ENCODE measurements at regions not wholly inside any gene's neighbourhood (a gene's known extent, or its start where the extent isn't known, plus 50 kb on each side); places are given as distances from the start of the nearest gene placed in this dataset.

- no peak overlapping the region for H3K4me3 ChIP-seq (replicated peaks; ENCODE audit: low read depth, low read length)
- TF ChIP-seq, protein P1, sequence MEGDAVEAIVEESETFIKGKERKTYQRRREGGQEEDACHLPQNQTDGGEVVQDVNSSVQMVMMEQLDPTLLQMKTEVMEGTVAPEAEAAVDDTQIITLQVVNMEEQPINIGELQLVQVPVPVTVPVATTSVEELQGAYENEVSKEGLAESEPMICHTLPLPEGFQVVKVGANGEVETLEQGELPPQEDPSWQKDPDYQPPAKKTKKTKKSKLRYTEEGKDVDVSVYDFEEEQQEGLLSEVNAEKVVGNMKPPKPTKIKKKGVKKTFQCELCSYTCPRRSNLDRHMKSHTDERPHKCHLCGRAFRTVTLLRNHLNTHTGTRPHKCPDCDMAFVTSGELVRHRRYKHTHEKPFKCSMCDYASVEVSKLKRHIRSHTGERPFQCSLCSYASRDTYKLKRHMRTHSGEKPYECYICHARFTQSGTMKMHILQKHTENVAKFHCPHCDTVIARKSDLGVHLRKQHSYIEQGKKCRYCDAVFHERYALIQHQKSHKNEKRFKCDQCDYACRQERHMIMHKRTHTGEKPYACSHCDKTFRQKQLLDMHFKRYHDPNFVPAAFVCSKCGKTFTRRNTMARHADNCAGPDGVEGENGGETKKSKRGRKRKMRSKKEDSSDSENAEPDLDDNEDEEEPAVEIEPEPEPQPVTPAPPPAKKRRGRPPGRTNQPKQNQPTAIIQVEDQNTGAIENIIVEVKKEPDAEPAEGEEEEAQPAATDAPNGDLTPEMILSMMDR (IDR thresholded peaks at IDR 0.05; ENCODE audit: low read depth, low read length, missing control alignments) = no peak
- no peak for DNase-seq (ENCODE audit: extremely low read depth, low read depth)
Observed at GRCh38 chr11:28504555-28505110, 396.4 kb downstream of the METTL15 start.

DNA sequence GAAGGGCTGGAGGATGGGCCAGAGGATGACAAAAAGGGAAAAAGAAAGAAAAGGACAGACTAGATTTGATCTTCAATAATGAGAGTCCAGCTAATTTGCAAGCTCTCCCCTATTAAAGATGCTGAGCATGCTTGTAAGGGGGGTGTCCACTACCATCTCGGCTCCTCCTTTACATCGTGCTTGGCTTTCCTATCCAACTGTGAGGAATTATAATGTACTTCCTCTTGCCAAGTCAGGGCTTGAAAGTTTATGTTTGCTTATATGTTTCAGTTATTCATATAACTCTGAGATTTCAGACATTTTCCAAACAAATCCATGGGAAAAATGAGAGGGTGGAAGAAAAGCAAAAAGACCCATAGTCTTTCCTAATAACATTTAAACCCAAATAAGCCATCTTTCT is 387.1 kb downstream of the METTL15 start:
- TF ChIP-seq, protein P1 (IDR thresholded peaks at IDR 0.05; ENCODE audit: low read depth, low read length, missing control alignments) = no peak
- no peak for DNase-seq (ENCODE audit: extremely low read depth, low read depth)
- no peak overlapping the region for H3K4me3 ChIP-seq (replicated peaks; ENCODE audit: low read depth, low read length)

DNA sequence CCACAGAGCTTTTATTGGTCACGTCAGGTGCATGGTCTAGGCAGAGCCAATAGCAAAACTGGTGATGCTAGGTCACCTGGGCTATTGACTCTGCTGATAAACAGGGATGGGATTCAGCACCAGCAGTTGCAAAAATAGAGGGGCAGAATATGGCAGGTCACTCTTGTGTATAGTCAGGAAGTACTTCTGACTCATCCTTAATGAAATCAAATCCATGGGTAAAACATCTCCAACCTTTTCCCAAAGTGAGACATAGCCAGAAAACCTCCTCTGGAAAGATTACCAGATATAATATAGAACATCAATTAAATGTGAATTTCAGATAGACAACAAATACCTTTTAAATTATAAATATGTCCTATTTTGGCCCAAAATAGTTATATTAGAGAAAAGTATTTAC is 383.2 kb downstream of the METTL15 start:
- DNase-seq (ENCODE audit: extremely low read depth, low read depth) = no peak
- TF ChIP-seq, protein P1 (IDR thresholded peaks at IDR 0.05; ENCODE audit: low read depth, low read length, missing control alignments) = no peak
- no peak overlapping the region for H3K4me3 ChIP-seq (replicated peaks; ENCODE audit: low read depth, low read length)

- no peak for DNase-seq (ENCODE audit: extremely low read depth, low read depth)
- no peak overlapping the region for H3K4me3 ChIP-seq (replicated peaks; ENCODE audit: low read depth, low read length)
- TF ChIP-seq, protein P1 (IDR thresholded peaks at IDR 0.05; ENCODE audit: low read depth, low read length, missing control alignments) = no peak
Observed at GRCh38 chr11:28490773-28491382, 382.7 kb downstream of the METTL15 start.

- no peak overlapping the region for H3K4me3 ChIP-seq (replicated peaks; ENCODE audit: low read depth, low read length)
- no peak for DNase-seq (ENCODE audit: extremely low read depth, low read depth)
- TF ChIP-seq, protein P1 (IDR thresholded peaks at IDR 0.05; ENCODE audit: low read depth, low read length, missing control alignments) = no peak
Observed at GRCh38 chr11:28488336-28488735, 380.1 kb downstream of the METTL15 start.

DNA sequence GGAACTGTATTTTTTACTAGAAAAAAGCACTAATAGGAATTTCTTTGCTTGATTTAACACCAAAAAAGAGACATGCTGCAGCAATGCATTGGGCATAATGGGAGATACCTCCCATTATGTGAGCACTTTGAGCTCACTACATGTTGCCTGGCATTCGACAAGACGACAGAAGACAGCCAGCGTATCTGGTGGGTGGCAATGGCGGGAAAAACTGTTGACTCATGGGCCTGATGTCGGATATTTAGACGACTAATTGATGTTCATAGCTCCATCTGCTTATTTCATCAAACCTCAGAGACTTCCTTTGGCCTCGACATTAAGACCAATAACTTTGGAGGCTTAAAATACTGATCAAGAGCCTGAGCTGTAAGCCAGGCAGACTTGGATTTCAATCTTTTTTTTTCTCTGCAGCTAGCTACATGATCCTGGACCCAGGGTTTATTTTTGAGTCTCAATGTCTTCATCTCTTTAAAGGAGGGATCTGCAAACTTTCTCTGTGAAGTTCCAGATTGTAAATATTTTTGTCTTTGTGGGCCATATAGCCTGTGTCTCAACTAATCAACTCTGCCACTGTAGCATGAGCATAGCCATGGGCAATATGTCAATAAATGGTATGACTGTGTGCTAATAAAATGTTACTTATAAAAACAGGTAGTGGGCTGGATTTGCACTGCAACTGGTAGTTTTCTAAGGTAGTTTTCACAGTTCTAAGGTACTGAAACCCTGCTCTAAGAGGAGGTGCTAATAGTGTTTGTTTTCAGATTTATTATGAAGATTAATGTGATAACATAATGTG is 375.1 kb downstream of the METTL15 start:
- TF ChIP-seq, protein P1 (IDR thresholded peaks at IDR 0.05; ENCODE audit: low read depth, low read length, missing control alignments) = no peak
- H3K4me3 ChIP-seq (replicated peaks; ENCODE audit: low read depth, low read length) = no peak overlapping the region
- DNase-seq (ENCODE audit: extremely low read depth, low read depth) = no peak
